ENCODE measurements at regions not wholly inside any gene's neighbourhood (a gene's known extent, or its start where the extent isn't known, plus 50 kb on each side); places are given as distances from the start of the nearest gene placed in this dataset.
A peak's percentile ranks its signal among the peaks of the same experiment; 100 is the strongest.

DNA sequence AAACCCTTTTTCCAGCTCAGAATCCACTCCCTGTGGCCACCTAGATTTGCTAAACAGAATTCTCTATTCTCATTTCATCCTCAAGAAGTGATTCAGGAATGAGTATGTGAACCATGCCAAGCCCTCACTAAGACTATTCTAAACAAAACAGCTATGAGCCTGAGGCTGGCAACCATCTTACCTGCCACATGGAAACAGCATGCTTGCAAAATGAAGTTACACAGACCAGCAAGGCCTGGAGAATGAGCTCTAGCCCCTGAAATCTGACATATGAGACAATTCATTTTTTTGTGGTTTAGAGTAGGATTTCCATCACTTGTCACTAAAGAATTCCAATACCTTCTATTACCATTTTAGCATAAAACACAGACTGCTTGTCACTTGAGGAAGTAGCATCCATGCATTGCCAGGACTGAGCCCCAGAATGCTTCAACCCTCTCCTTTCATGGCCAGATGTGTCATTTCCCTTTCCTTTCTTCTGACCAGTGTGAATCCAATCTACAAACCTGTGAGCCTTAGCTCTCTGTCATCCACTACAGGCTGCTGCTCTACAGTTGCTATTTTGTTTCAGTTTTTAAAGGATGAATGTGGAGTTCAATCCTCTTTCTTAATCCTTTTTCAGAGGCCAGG, 744.3 kb upstream of the ACVR2A start:
- no peak for DNase-seq

DNA sequence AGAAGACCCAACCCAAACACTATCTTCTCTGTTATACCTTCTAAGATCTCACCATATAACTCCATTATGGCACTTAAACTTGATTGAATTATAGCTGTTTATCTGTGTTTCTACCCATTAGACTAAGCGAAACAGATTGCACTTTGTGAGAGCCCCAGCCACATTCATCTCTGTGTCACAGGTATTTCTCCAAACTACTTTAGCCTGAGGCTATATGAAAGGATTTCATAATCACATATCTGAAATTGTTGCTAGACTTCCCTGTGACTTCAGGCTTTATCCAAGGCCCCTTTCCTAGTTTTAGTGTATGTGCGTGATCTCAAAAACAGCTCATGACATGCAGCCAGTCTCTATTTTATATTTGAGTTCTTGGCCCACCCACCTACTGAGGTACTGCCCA, 745.0 kb upstream of the ACVR2A start:
- DNase-seq: no peak

DNA sequence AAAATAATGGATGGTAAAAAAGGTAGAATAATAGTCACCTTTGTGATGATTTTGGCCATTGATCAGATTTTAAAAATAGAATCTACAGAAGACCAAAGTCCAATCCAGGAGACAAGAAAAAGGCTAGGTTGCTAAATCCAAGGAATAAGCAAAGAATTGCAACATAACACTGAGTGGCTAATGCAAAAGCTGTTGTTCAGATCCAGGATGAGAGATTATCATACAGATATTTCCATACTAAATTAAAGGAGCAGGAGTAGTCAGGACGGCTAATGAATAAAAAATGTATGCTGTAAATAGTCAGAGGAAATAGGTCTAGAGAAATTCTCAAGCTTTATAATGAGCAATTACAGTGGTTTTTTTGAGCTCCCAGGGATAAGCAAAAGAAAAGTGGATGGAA, 745.9 kb upstream of the ACVR2A start:
- DNase-seq: no peak

DNA sequence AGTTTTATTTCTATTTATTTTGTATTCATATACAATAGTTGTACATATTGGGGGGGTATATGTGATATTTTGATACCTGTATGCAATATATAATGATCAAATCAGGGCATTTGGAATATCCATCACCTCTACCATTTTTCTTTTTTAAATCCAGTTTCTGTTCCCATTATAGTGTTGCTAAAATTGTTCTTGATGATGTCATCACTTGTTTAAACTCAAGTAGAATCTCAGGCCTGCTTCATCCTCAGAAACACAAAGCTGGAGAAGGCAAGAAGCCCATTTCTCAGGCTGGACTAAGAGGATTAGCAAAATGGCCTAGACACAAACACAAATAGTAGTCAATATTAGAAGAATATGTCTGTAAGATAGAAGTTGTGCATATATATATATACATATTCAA, 747.1 kb upstream of the ACVR2A start:
- DNase-seq: no peak

- DNase-seq: no peak
Measured at GRCh38 chr2:147096671-147097070, 748.2 kb upstream of the ACVR2A start.

- DNase-seq: no peak
Measured at GRCh38 chr2:147095376-147095775, 749.5 kb upstream of the ACVR2A start.

DNA sequence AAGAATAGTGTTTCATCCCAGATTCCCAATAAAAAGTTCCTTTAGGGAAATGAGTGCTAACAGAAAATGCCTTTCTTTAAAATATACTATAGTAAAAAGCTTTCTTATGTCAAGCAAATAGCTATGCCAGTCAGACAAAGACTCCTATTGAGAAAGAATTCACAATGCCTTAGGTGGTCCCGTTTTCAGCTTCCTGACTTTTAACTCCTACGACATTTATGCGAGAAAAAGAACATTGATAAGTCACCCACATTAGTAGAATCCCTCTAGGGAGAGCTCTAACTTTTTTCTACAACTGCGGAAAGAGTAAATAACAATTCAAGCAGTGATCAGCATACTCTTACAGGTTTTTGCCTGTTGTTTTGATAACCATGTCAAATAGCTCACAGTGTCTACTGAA, 750.8 kb upstream of the ACVR2A start:
- DNase-seq: no peak

DNA sequence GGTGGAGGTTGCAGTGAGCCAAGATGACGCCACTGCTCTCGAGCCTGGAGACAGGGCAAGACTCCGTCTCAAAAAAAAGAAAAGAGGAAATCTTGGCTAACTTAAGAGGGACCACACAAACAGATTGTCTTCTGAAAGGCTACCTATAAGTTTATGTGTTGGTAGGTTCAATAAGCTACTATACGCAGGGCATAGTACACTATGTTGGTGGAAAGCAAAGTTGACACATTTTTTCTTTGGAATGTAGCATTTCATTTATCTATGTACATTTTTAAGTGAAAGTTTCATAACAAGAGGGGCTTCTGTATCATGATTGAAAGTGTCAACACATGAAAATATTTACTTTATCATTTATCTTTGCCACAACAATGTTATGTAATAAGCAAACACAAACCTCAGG, 752.6 kb upstream of the ACVR2A start:
- no peak for DNase-seq

GRCh38 chr2:147091448-147091847, 753.4 kb upstream of the ACVR2A start:
- DNase-seq: no peak

DNA sequence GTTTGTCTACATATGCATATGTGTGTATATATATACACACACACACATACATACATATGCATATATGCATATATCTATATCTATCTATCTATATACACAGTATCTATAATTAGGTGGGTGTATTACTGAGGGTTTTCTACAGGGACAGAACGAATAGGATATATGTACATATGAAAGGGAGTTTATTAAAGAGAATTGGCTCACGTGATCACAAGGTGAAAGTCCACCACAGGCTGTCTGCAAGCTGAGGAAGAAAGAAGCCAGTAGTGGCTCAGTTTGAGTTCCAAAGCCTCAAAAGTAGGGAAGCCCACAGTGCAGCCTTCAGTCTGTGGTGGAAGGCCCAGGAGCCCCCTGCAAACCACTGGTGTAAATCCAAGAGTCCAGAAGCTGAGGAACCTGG, 756.0 kb upstream of the ACVR2A start:
- DNase-seq: no peak

- DNase-seq: no peak
Measured at GRCh38 chr2:147086715-147087114, 758.1 kb upstream of the ACVR2A start.

- DNase-seq: no peak
Measured at GRCh38 chr2:147083664-147084063, 761.2 kb upstream of the ACVR2A start.

DNA sequence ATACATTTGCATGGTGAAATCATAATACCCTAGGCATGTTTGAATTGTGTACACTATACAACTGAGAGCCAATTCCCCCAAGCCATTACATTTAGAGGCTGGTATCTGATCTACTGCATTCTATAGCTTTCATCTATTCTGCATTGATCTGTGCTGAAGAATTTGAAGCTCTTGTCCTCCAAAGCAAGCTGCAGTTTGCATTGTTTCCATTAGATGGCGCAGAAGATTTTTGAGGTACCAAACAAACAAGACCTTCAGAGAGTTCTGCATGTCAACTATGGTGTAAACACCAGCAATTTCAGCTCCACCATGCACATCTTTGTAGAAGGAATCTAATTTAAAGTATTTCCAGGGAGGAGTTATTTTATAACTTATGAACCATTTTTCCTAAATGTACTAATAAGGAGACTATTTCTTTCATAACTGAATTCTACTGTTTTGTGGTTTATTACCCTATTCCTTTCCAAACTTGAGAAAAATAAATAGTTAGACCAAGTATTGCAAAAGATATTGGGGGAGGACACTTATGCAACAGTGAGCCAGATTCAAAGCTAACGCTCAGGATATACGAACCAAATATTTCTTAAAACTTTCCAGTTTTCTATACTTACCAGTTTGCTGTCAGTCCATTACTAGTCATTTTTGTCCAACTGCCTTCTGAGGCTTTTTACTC, 761.8 kb upstream of the ACVR2A start:
- peak; percentile 36 to 73 for DNase-seq

- no peak for DNase-seq
Measured at GRCh38 chr2:147081831-147082230, 763.0 kb upstream of the ACVR2A start.

- no peak for DNase-seq
Measured at GRCh38 chr2:147076634-147077033, 768.2 kb upstream of the ACVR2A start.

DNA sequence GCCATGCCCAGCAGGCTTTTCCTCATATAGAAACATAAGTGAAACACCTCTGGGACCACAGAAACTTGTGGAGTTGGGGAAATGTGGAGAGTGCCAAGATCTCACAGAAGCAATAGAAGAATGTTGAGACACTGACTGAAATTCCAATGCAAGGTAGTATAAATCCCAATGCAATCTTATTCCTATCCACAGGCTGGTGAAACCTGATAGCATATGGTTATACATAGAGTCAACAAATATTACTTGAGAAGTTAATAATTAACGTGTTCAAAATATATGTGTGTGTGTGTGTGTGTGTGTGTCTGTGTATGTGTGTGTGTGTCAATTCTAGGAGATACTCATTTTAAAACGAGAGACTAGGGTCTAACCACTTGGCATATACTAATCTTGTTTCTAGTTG, 776.8 kb upstream of the ACVR2A start:
- no peak for DNase-seq

DNA sequence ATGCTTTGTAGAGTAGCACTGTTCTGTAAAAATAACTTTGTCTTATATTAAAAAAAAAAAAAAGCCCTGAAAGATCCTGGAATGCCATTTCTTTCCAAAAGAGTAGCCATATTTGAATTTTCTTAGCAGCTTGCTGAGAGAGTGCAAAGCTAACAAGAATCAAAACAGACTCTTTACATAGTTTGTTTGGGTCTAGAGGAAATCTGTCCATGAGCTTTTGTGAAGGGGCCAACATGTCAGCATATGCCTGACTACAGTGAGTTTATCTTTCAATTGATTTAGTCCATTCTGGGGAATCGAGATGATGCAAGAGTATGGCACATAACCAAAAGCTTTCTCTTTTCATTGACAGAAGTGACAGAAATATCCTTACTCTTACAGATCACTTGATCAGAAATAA, 777.7 kb upstream of the ACVR2A start:
- DNase-seq: no peak

DNA sequence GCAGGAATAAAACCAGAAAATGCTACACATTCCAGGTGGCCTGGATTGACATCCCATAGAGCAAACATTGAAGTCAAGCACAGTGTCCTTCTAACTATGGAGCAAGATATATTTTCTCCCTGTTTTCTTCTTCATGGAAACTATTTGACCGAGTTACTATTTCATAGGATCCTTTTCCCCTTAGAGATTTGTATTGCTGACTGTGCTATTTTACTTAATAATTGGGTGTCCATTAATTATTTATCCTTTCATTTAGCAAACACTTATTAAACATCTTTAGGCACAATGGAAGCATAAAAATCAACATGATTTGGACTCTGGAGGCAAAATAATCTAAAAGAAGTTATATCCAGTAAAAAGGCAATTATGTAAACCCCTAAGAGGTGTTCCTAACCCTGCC, 782.8 kb upstream of the ACVR2A start:
- DNase-seq: no peak

GRCh38 chr2:147061269-147061668, 783.6 kb upstream of the ACVR2A start:
- DNase-seq: no peak

DNA sequence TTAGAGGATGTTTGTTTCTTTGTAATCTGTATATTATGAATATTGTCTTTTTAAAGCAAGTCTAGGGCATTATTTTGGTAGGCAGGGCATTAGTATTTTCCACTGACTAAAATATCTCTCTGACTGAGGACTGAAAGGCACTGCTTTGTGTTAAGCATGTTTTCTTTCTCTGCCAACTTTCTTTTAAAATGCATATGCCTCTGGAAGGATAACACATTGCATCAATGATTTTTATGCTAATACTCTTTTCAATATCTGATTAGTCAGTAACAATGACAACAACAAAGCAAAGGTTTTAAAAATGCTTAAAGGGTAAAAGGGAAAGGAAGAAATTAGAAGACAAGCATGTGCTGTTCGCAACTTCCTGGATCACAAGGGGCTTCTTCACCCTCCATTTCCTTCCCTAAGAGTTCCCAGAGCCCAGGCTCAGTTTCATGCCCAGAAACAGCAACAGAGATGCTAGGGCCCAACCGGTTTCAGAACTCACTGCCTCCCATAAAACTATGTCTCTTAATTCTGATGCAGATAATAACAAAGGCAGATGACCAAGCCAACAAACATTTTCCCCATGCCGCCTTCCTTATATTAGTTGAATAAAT, 786.8 kb upstream of the ACVR2A start:
- no peak for DNase-seq

- DNase-seq: no peak
Measured at GRCh38 chr2:147051814-147052213, 793.0 kb upstream of the ACVR2A start.

- no peak for DNase-seq
Measured at GRCh38 chr2:147051248-147051647, 793.6 kb upstream of the ACVR2A start.

DNA sequence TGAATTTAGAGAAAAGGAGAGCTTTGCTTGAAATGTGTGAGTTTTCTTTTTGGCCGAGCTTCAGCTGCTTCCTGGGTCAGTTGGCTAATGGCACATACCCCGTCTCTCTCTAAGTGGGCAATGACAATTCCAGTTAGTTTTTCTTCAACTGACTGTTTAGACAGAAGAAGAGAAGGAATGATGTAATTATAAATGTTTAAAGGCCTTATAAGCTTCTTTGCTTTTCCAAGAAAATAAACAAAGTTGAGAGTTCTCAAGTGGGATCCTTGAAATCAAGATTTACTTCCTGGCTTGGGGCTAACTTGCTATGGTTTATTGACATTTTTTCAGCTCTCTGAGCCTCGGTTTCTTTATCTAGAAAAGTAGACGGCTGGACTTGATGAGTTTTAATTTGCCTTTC, 794.9 kb upstream of the ACVR2A start:
- no peak for DNase-seq

GRCh38 chr2:147046473-147046872, 798.4 kb upstream of the ACVR2A start:
- no peak for DNase-seq

GRCh38 chr2:147045113-147045512, 799.7 kb upstream of the ACVR2A start:
- DNase-seq: peak; percentile 3 to 9
